H1 (cell line): ENCODE measurements at regions not wholly inside any gene's neighbourhood (a gene's known extent, or its start where the extent isn't known, plus 50 kb on each side); places are given as distances from the start of the nearest gene placed in this dataset.
A peak's percentile ranks its signal among the peaks of the same experiment; 100 is the strongest.

Experiments used
- CTCF ChIA-PET: fragments of 300-600 bp; sonication (Branson Sonifier 250); formaldehyde crosslinking; loops from one replicate; lab custom pipeline; 2021; ENCODE audit not compliant: partially characterized antibody; lab: Charles Lee
- POLR2A ChIA-PET: fragments of 300-600 bp; sonication (Branson Sonifier 250); formaldehyde crosslinking; loops from one replicate; lab custom pipeline; 2021; ENCODE audit warnings: inconsistent platforms; ENCODE audit not compliant: partially characterized antibody; lab: Charles Lee
- DNase-seq, 2 experiments: peaks; one replicate each; pipeline versions ENCODE4 v3.0.0 to v3.0.0-alpha.2; 2010 to 2022; ENCODE audit warnings: low spot score in 2 of 2, low read depth in 1 of 2, mixed read lengths in 1 of 2
- FAIRE-seq: peaks from 2 replicates; lab custom pipeline; 2011; peaks lifted over from hg19 to GRCh38; lab: Jason Lieb, UNC
- H2AFZ ChIP-seq: 2 replicates; pipeline ENCODE4 v1.8.1; 2012; ENCODE audit warnings: low read length, inconsistent platforms
- H2AK5ac ChIP-seq: 2 replicates; pipeline ENCODE4 v1.6.1; 2013; ENCODE audit warnings: low read depth, low read length
- H2BK120ac ChIP-seq: replicated peaks from 2 replicates; pipeline ENCODE3; 2013; ENCODE audit warnings: low read depth, low read length, inconsistent platforms
- H2BK12ac ChIP-seq: 2 replicates; pipeline ENCODE4 v1.6.1; 2013; ENCODE audit warnings: low read depth, low read length
- H2BK15ac ChIP-seq: 2 replicates; pipeline ENCODE4 v1.6.1; 2013; ENCODE audit warnings: low read length
- H2BK20ac ChIP-seq: 2 replicates; pipeline ENCODE4 v1.6.1; 2013; ENCODE audit warnings: low read length
- H2BK5ac ChIP-seq: 2 replicates; pipeline ENCODE4 v1.6.1; 2013; ENCODE audit warnings: low read depth, low read length
- H3K14ac ChIP-seq: 2 replicates; pipeline ENCODE4 v1.6.1; 2013; ENCODE audit warnings: inconsistent platforms; ENCODE audit not compliant: insufficient read length
- H3K18ac ChIP-seq: 2 replicates; pipeline ENCODE4 v1.6.1; 2013; ENCODE audit warnings: low read length; ENCODE audit errors: extremely low read depth
- H3K23ac ChIP-seq: 2 replicates; pipeline ENCODE4 v1.6.1; 2013; ENCODE audit warnings: inconsistent platforms; ENCODE audit not compliant: insufficient read length
- H3K23me2 ChIP-seq: 2 replicates; pipeline ENCODE4 v1.6.1; 2013; ENCODE audit warnings: low read depth, low read length
- H3K27ac ChIP-seq: 2 replicates; pipeline ENCODE4 v1.6.1; 2011; ENCODE audit warnings: low read depth, low read length, inconsistent platforms
- H3K27me3 ChIP-seq, 4 experiments: replicated peaks in 1 of 4; 1 replicate in 1 of 4; 2 replicates in 3 of 4; pipeline versions ENCODE4 v1.6.1 to v1.8.1; 2011 to 2013; ENCODE audit warnings: low read length in 3 of 4, mild to moderate bottlenecking in 3 of 4, inconsistent platforms in 2 of 4, mixed read lengths in 2 of 4, moderate library complexity in 1 of 4; ENCODE audit not compliant: control insufficient read depth in 3 of 4, insufficient read depth in 3 of 4; ENCODE audit errors: extremely low read depth in 1 of 4
- H3K36me3 ChIP-seq, 4 experiments: 2 replicates each; pipeline versions ENCODE4 v1.6.1 to v1.8.1; 2011 to 2013; ENCODE audit warnings: mild to moderate bottlenecking in 4 of 4, low read length in 3 of 4, moderate library complexity in 2 of 4, control low read depth in 1 of 4, inconsistent platforms in 1 of 4; ENCODE audit not compliant: insufficient read depth in 4 of 4, control insufficient read depth in 2 of 4
- H3K4ac ChIP-seq: replicated peaks from 2 replicates; pipeline ENCODE3; 2013; ENCODE audit warnings: low read length, low read depth, mixed read lengths, inconsistent platforms; ENCODE audit not compliant: insufficient read length
- H3K4me1 ChIP-seq, 4 experiments: replicated peaks in 1 of 4; 1 replicate in 1 of 4; 2 replicates in 3 of 4; pipeline versions ENCODE4 v1.6.1 to v1.8.1; 2011 to 2013; ENCODE audit warnings: low read length in 3 of 4, inconsistent platforms in 2 of 4, mixed read lengths in 1 of 4; ENCODE audit not compliant: insufficient read depth in 4 of 4, control insufficient read depth in 3 of 4
- H3K4me2 ChIP-seq, 2 experiments: 2 replicates each; pipeline versions ENCODE4 v1.6.1 to v1.8.1; 2011 to 2013; ENCODE audit warnings: low read depth in 2 of 2, low read length in 2 of 2, control low read depth in 1 of 2, inconsistent platforms in 1 of 2, mild to moderate bottlenecking in 1 of 2; ENCODE audit not compliant: insufficient read depth in 1 of 2
- H3K4me3 ChIP-seq, 4 experiments: fragments of 200-600, 300-600 bp in 1 of 4; sonication (generic), shearing (Covaris generic), sonication (Bioruptor Twin) in 1 of 4; 2 replicates each; pipeline versions ENCODE4 v1.5.1 to v1.8.1; 2011 to 2016; ENCODE audit warnings: low read length in 4 of 4, low read depth in 3 of 4, control low read depth in 2 of 4, inconsistent platforms in 2 of 4, mild to moderate bottlenecking in 2 of 4, mixed read lengths in 1 of 4, moderate library complexity in 1 of 4; ENCODE audit not compliant: insufficient read depth in 2 of 4; ENCODE audit errors: extremely low read depth in 1 of 4
- H3K56ac ChIP-seq: replicated peaks from 2 replicates; pipeline ENCODE3; 2013; ENCODE audit warnings: low read depth, mild to moderate bottlenecking, mixed read lengths, low read length, inconsistent platforms; ENCODE audit not compliant: insufficient read length
- H3K79me1 ChIP-seq: 2 replicates; pipeline ENCODE4 v1.6.1; 2013; ENCODE audit warnings: low read depth, low read length, control low read depth
- H3K79me2 ChIP-seq, 2 experiments: 2 replicates each; pipeline versions ENCODE4 v1.6.1 to v1.8.1; 2012 to 2013; ENCODE audit warnings: low read length in 2 of 2, mild to moderate bottlenecking in 2 of 2, inconsistent platforms in 1 of 2; ENCODE audit not compliant: insufficient read depth in 2 of 2, control insufficient read depth in 1 of 2
- H3K9ac ChIP-seq, 4 experiments: replicated peaks in 1 of 4; 1 replicate in 1 of 4; 2 replicates in 3 of 4; pipeline versions ENCODE4 v1.6.1 to v1.8.1; 2011 to 2013; ENCODE audit warnings: low read depth in 3 of 4, low read length in 3 of 4, control low read depth in 2 of 4, mild to moderate bottlenecking in 2 of 4, moderate library complexity in 2 of 4, inconsistent platforms in 1 of 4; ENCODE audit errors: extremely low read depth in 1 of 4
- H3K9me3 ChIP-seq, 2 experiments: 2 replicates each; pipeline versions ENCODE4 v1.6.1 to v1.8.1; 2012 to 2013; ENCODE audit warnings: mild to moderate bottlenecking in 2 of 2, moderate library complexity in 2 of 2, control low read depth in 1 of 2, inconsistent platforms in 1 of 2, low read depth in 1 of 2, low read length in 1 of 2, mixed read lengths in 1 of 2; ENCODE audit not compliant: insufficient read depth in 2 of 2
- H4K20me1 ChIP-seq, 2 experiments: replicated peaks in 1 of 2; 2 replicates each; pipeline versions ENCODE3 to v1.8.1; 2011 to 2013; ENCODE audit warnings: inconsistent platforms in 2 of 2, low read length in 2 of 2, mild to moderate bottlenecking in 1 of 2; ENCODE audit not compliant: insufficient read depth in 2 of 2, control insufficient read depth in 1 of 2
- H4K5ac ChIP-seq: 2 replicates; pipeline ENCODE4 v1.6.1; 2013; ENCODE audit warnings: low read length, low read depth, mixed read lengths, inconsistent platforms; ENCODE audit not compliant: insufficient read length
- H4K8ac ChIP-seq: 2 replicates; pipeline ENCODE4 v1.8.0; 2013; ENCODE audit warnings: mild to moderate bottlenecking, moderate library complexity, low read length, inconsistent platforms; ENCODE audit not compliant: insufficient read depth; ENCODE audit errors: extremely low read depth
- H4K91ac ChIP-seq: replicated peaks from 2 replicates; pipeline ENCODE3; 2013; ENCODE audit warnings: low read length, mixed read lengths, inconsistent platforms; ENCODE audit not compliant: insufficient read length
- ATF2 ChIP-seq: IDR thresholded peaks from 2 replicates; pipeline ENCODE4 v1.6.1; 2012; ENCODE audit warnings: low read length, inconsistent platforms
- EP300 ChIP-seq, 2 experiments: IDR thresholded peaks; 1 replicate in 1 of 2; 2 replicates in 1 of 2; pipeline ENCODE4 v1.6.1; 2011 to 2012; ENCODE audit warnings: low read depth in 2 of 2, low read length in 2 of 2, mild to moderate bottlenecking in 2 of 2, borderline replicate concordance in 1 of 2, inconsistent platforms in 1 of 2, moderate library complexity in 1 of 2
- GTF2F1 ChIP-seq: IDR thresholded peaks from 2 replicates; pipeline ENCODE4 v1.6.1; 2012; ENCODE audit warnings: low read depth, low read length, improper control_type of control experiment, borderline replicate concordance
- HDAC6 ChIP-seq: IDR thresholded peaks from one replicate; pipeline ENCODE4 v1.7.1; 2012; ENCODE audit warnings: low read depth, mild to moderate bottlenecking, inconsistent platforms, low read length, moderate library complexity
- POLR2A ChIP-seq, 2 experiments: IDR thresholded peaks; 1 replicate in 1 of 2; 2 replicates in 1 of 2; pipeline ENCODE4 v1.6.1; 2011; ENCODE audit warnings: low read depth in 2 of 2, low read length in 2 of 2, mild to moderate bottlenecking in 2 of 2; ENCODE audit errors: control extremely low read depth in 1 of 2
- POU5F1 ChIP-seq: IDR thresholded peaks from 2 replicates; pipeline ENCODE4 v1.6.1; 2011; ENCODE audit warnings: low read depth, mild to moderate bottlenecking, low read length, moderate library complexity
- RFX5 ChIP-seq: IDR thresholded peaks from 2 replicates; pipeline ENCODE4 v1.6.1; 2011; ENCODE audit warnings: low read depth, low read length, improper control_type of control experiment, borderline replicate concordance
- SP1 ChIP-seq: IDR thresholded peaks from 2 replicates; pipeline ENCODE4 v1.6.1; 2011; ENCODE audit warnings: low read depth, low read length
- TCF12 ChIP-seq: IDR thresholded peaks from 2 replicates; pipeline ENCODE4 v1.6.1; 2011; ENCODE audit warnings: low read depth, mild to moderate bottlenecking, low read length
- WGBS, 2 experiments: shearing (Covaris generic) in 1 of 2; methylation state at CpG; one replicate each; pipeline versions ENCODE4 v1.1.6 to v1.1.7; 2013 to 2015; ENCODE audit warnings: low lambda C conversion rate in 2 of 2, mixed read lengths in 2 of 2, inconsistent platforms in 1 of 2, low coverage in 1 of 2, missing lambda C conversion rate in 1 of 2; ENCODE audit not compliant: insufficient replicate concordance in 2 of 2, insufficient coverage in 1 of 2, insufficient read length in 1 of 2; ENCODE audit errors: extremely low coverage in 1 of 2, missing lambda C conversion rate in 1 of 2; 5-methylcytosine and 5-hydroxymethylcytosine counted together

GRCh38 chr4:152100379-152101201 is 339.8 kb upstream of the GATB start:
- H3K9ac ChIP-seq = no peak overlapping the region

More at GRCh38 chr4:152100379-152101201, 339.8 kb upstream of the GATB start:
- Histone ChIP-seq H3K14ac (no peak overlapping the region), H3K9me3 (no peaks in the 10 kb centered on the region), H3K36me3 (no peaks in the 10 kb centered on the region), H3K79me1 (no peaks in the 10 kb centered on the region), H4K91ac (no peak overlapping the region), H2BK120ac (no peak overlapping the region), H3K56ac (no peak overlapping the region), H4K20me1 (no peaks in the 10 kb centered on the region), H3K4me2 (no peak overlapping the region), H2BK15ac (no peak overlapping the region), H3K4me3 (no peak overlapping the region), H3K4ac (no peak overlapping the region), H2AFZ (peak overlapping the region; percentile 37; the same call in 1 of the 2 replicates), H3K23ac (no peak overlapping the region), H4K5ac (no peak overlapping the region), H2AK5ac (no peak overlapping the region), H3K27me3 (no peaks in the 10 kb centered on the region), H3K4me1 (peaks cover 0 to 3% (median 0%) of the 10 kb centered on the region in 4 experiments; a peak in 2 of 7 replicates), H3K27ac (no peak overlapping the region), H3K23me2 (no peaks in the 10 kb centered on the region), H3K18ac (no peak overlapping the region), H2BK5ac (no peak overlapping the region), H4K8ac (peak overlapping the region; percentile 12; the same call in 1 of the 2 replicates), H2BK12ac (no peak overlapping the region), H3K79me2 (no peaks in the 10 kb centered on the region), H2BK20ac (no peak overlapping the region)
- WGBS, 2 experiments = 92% methylated on average over 6 of the region's 6 CpGs; no CpG with 5 or more reads in 1 of the 2 experiments
- TF ChIP-seq GTF2F1 (no peak), EP300 (IDR thresholded peaks at IDR 0.05; ENCODE audit: borderline replicate concordance in 1 of 2, low read depth in 2 of 2, low read length in 2 of 2) (no peak), POLR2A (IDR thresholded peaks at IDR 0.05; ENCODE audit: control extremely low read depth in 1 of 2, low read depth in 2 of 2, low read length in 2 of 2) (no peak), POU5F1 (no peak), RFX5 (no peak), TCF12 (no peak), SP1 (no peak), ATF2 (no peak), HDAC6 (no peak)
- ChIA-PET POLR2A (interaction anchor here (1.6 kb wide), 1 partner anchor 13 kb away, joined by 4 read pairs; no protein-coding TSS in a partner anchor), CTCF (interaction anchor here (1.1 to 2.3 kb wide), 2 partner anchors 11 to 17 kb away, joined by 3 to 7 read pairs; no protein-coding TSS in a partner anchor)
- FAIRE-seq = no peak
- DNase-seq = peak in 1 of 2 experiments; percentile 30
